Esophagus (tissue), 2 donors: ENCODE measurements at regions not wholly inside any gene's neighbourhood (a gene's known extent, or its start where the extent isn't known, plus 50 kb on each side); places are given as distances from the start of the nearest gene placed in this dataset.
"Not testable (repeated sequence)": the region's sequence is repeated elsewhere in the genome, so short reads cannot be mapped to it uniquely, and the experiment has no call there.

Experiments used
- H3K27ac ChIP-seq, 2 donors: one replicate each; pipeline ENCODE4 v1.5.1; 2013; ENCODE audit warnings: low read depth in 2 of 2, mild to moderate bottlenecking in 2 of 2, inconsistent platforms in 1 of 2, low read length in 1 of 2, moderate library complexity in 1 of 2
- H3K27me3 ChIP-seq, 2 donors: one replicate each; pipeline ENCODE4 v1.6.1; 2013; ENCODE audit warnings: low read length in 2 of 2, control low read depth in 1 of 2, mild to moderate bottlenecking in 1 of 2; ENCODE audit not compliant: insufficient read depth in 2 of 2, control insufficient read depth in 1 of 2
- H3K36me3 ChIP-seq, 2 donors: one replicate each; pipeline ENCODE4 v1.6.1; 2013; ENCODE audit warnings: low read length in 1 of 2; ENCODE audit not compliant: control insufficient read depth in 2 of 2, insufficient read depth in 2 of 2
- H3K4me1 ChIP-seq, 2 donors: one replicate each; pipeline ENCODE4 v1.6.1; 2013; ENCODE audit warnings: low read length in 1 of 2; ENCODE audit not compliant: control insufficient read depth in 2 of 2, insufficient read depth in 2 of 2
- H3K4me3 ChIP-seq, 2 donors: one replicate each; pipeline ENCODE4 v1.5.1; 2013; ENCODE audit warnings: low read length in 2 of 2, mild to moderate bottlenecking in 2 of 2, low read depth in 1 of 2, moderate library complexity in 1 of 2
- H3K9me3 ChIP-seq, 2 donors: one replicate each; pipeline ENCODE4 v1.6.1; 2013; ENCODE audit warnings: mild to moderate bottlenecking in 2 of 2, low read depth in 1 of 2, low read length in 1 of 2, moderate library complexity in 1 of 2; ENCODE audit not compliant: control insufficient read depth in 2 of 2, insufficient read depth in 1 of 2
- WGBS, 2 donors: extraction: QIAGEN DNeasy Blood & Tissue Kit; methylation state at CpG; one replicate each; pipeline ENCODE4 v1.1.7; 2013; 5-methylcytosine and 5-hydroxymethylcytosine counted together
- donor health status: healthy with polysubstance abuse.
- donor health status: Bipolar disorder and iron deficiency.

- Histone ChIP-seq H3K4me1 (peaks cover 0 to 7% of the 10 kb centered on the region in 2 donors), H3K9me3 (no peaks in the 10 kb centered on the region), H3K27ac (no peak overlapping the region), H3K36me3 (no peaks in the 10 kb centered on the region), H3K27me3 (peaks cover 0 to 4% of the 10 kb centered on the region in 2 donors), H3K4me3 (no peak overlapping the region)
- WGBS, 2 donors, result 71 to 74% methylated on average over 17 of the region's 17 CpGs
Observed at GRCh38 chr12:131221061-131221956, 267.6 kb downstream of the ADGRD1 start.

- H3K9me3 ChIP-seq, result no peaks in the 10 kb centered on the region
- no peaks in the 10 kb centered on the region for H3K36me3 ChIP-seq
- H3K27ac ChIP-seq, result no peak overlapping the region
- WGBS, 2 donors, result 31 to 41% methylated on average over 5 of the region's 5 CpGs
- no peak overlapping the region for H3K4me3 ChIP-seq
- peaks cover 0 to 4% of the 10 kb centered on the region in 2 donors for H3K27me3 ChIP-seq
- H3K4me1 ChIP-seq, result peaks cover 0 to 7% of the 10 kb centered on the region in 2 donors
Observed at GRCh38 chr12:131221957-131222328, 268.2 kb downstream of the ADGRD1 start.

DNA sequence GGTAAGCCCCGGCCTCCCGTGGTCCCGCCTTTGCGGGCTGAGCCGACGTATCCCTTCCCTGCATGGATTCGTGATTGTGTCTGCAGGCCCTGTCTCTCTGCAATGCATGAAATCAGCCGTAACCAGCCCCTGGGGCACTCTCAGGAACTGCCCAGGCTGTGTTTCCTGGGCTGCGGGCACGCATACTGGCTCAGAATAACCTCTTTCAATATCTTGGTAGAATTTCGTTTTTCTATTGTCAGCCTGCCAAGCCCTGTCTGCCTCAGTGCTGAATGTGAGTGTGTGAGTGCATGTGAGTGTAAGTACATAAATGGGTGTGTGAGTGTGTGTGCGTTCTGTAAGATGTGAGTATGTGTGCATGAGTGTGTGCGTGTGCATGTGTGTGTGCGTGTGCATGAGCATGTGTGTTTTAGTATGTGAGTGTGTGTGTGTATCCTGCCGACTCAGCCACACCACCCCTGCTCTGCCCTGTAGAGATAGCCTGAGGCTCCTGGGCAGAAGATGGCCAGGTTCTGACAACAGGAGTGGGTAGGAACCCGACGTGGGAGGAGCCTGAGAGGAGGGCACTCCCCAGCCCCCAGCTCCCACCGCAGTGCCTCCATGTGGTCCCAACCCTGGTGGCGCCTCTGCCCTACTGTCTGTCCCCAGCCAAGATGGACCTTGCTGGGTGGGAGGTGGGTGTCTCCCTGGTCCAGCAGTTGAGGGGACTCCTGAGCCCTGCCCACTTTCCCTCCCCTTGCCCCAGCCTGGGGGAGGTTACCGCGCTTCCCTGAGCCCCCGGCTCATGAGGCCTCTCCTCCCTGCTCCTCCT, 268.8 kb downstream of the ADGRD1 start:
- peaks cover 0 to 4% of the 10 kb centered on the region in 2 donors for H3K27me3 ChIP-seq
- WGBS, 2 donors, result 36 to 40% methylated on average over 22 of the region's 22 CpGs

DNA sequence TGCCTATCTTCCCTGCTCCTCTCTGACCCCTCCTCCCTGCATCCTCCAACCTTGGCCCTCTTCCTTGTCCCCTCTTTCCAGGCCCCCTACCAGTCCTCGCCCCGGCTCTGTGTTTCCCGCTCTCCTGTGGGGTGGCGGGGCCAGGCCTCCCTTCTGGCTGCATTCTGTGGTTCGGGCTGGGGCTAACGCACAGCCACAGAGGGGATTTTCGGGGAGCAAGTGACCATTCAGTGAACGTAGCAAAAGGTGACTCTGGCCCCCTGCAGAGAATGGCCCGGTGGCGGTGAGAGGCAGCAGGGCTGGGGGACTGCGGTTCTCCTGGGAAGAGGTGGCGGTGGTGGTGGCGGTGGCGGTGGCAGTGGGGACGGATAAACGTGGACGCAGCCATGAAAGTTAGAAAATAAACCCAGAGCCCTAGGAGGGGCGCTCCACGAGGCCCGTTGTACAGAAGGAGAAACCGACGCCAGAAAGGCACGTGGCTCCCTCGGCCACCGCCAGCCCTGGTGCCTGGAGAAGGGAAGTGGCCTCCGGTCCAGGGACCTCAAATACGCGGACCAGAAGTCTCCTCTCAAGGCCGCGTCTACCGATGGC, 269.6 kb downstream of the ADGRD1 start:
- H3K4me3 ChIP-seq, result no peak overlapping the region
- H3K9me3 ChIP-seq, result no peaks in the 10 kb centered on the region
- H3K4me1 ChIP-seq, result peaks cover 0 to 7% of the 10 kb centered on the region in 2 donors
- peaks cover 0 to 4% of the 10 kb centered on the region in 2 donors for H3K27me3 ChIP-seq
- H3K36me3 ChIP-seq, result no peaks in the 10 kb centered on the region
- WGBS, 2 donors, result 93 to 95% methylated on average over 31 of the region's 31 CpGs
- no peak overlapping the region for H3K27ac ChIP-seq

More for the DNA sequence above, 268.8 kb downstream of the ADGRD1 start:
- H3K9me3 ChIP-seq, result no peaks in the 10 kb centered on the region
- H3K4me3 ChIP-seq, result no peak overlapping the region
- H3K4me1 ChIP-seq, result peaks cover 0 to 7% of the 10 kb centered on the region in 2 donors
- no peaks in the 10 kb centered on the region for H3K36me3 ChIP-seq
- no peak overlapping the region for H3K27ac ChIP-seq

- peaks cover 0 to 7% of the 10 kb centered on the region in 2 donors for H3K4me1 ChIP-seq
- WGBS, 2 donors, result 81 to 84% methylated on average over 13 of the region's 13 CpGs
Observed at GRCh38 chr12:131223791-131224225, 270.1 kb downstream of the ADGRD1 start.

GRCh38 chr12:131224226-131225065, 270.7 kb downstream of the ADGRD1 start:
- 60 to 63% methylated on average over 10 to 11 of the region's 17 CpGs for WGBS, 2 donors
- not testable (repeated sequence) for H3K9me3 ChIP-seq, H3K27me3 ChIP-seq

More at GRCh38 chr12:131223791-131224225, 270.1 kb downstream of the ADGRD1 start:
- Histone ChIP-seq H3K27me3 (peaks cover 0 to 3% of the 10 kb centered on the region in 2 donors), H3K27ac (no peak overlapping the region), H3K4me3 (no peak overlapping the region), H3K36me3 (no peaks in the 10 kb centered on the region), H3K9me3 (no peaks in the 10 kb centered on the region)

GRCh38 chr12:131225066-131225380, 271.3 kb downstream of the ADGRD1 start:
- not testable (repeated sequence) for H3K9me3 ChIP-seq, H3K27ac ChIP-seq, H3K27me3 ChIP-seq, H3K4me3 ChIP-seq, H3K36me3 ChIP-seq, H3K4me1 ChIP-seq
- WGBS, 2 donors, result 47 to 73% methylated on average over 6 of the region's 12 CpGs

More at GRCh38 chr12:131224226-131225065, 270.7 kb downstream of the ADGRD1 start:
- H3K27ac ChIP-seq, H3K36me3 ChIP-seq, H3K4me3 ChIP-seq, H3K4me1 ChIP-seq: not testable (repeated sequence)

GRCh38 chr12:131226345-131227265, 272.9 kb downstream of the ADGRD1 start:
- 78 to 80% methylated on average over 12 of the region's 12 CpGs for WGBS, 2 donors
- H3K36me3 ChIP-seq, result no peaks in the 10 kb centered on the region
- H3K4me3 ChIP-seq, result no peak overlapping the region
- no peaks in the 10 kb centered on the region for H3K9me3 ChIP-seq
- H3K27me3 ChIP-seq, result peaks cover 0 to 3% of the 10 kb centered on the region in 2 donors
- peaks cover 0 to 7% of the 10 kb centered on the region in 2 donors for H3K4me1 ChIP-seq
- H3K27ac ChIP-seq, result no peak overlapping the region
